Pancreas (tissue), 10 donors: ENCODE measurements at regions not wholly inside any gene's neighbourhood (a gene's known extent, or its start where the extent isn't known, plus 50 kb on each side); places are given as distances from the start of the nearest gene placed in this dataset.

Source experiments
- ATAC-seq, 4 donors: fragments of 200-7000 bp; cut with Tn5 transposase; one replicate each; pipeline versions ENCODE4 v1.8.0 to v1.9.1; 2020; ENCODE audit warnings: mild to moderate bottlenecking in 4 of 4, moderate library complexity in 4 of 4
- DNase-seq, 6 donors: peaks; one replicate each; pipeline ENCODE4 v3.0.0-alpha.2; 2020
- FAIRE-seq: peaks from 2 replicates; lab custom pipeline; 2012; peaks lifted over from hg19 to GRCh38; lab: Jason Lieb, UNC
- H3K27ac ChIP-seq, 4 donors: fragments of 200-600 bp; sonication (generic); 1 replicate in 3 of 4; 2 replicates in 1 of 4; pipeline versions ENCODE4 v1.5.0 to v1.8.0; 2020
- H3K27me3 ChIP-seq, 4 donors: fragments of 200-600 bp; one replicate each; pipeline ENCODE4 v1.8.0; 2021
- H3K36me3 ChIP-seq, 3 donors: fragments of 200-600 bp; sonication (generic) in 1 of 3; one replicate each; pipeline versions ENCODE4 v1.5.0 to v1.8.0; 2020 to 2021
- H3K4me1 ChIP-seq, 3 donors: fragments of 200-600 bp; one replicate each; pipeline ENCODE4 v1.8.0; 2021
- H3K4me3 ChIP-seq, 4 donors: fragments of 200-600 bp; sonication (generic) in 2 of 4; one replicate each; pipeline versions ENCODE4 v1.5.0 to v1.8.0; 2020 to 2021
- H3K9me3 ChIP-seq, 4 donors: fragments of 200-600 bp; one replicate each; pipeline ENCODE4 v1.8.0; 2021
- WGBS, 2 donors: extraction: QIAGEN DNeasy Blood & Tissue Kit; methylation state at CpG; one replicate each; pipeline ENCODE4 v1.1.7; 2013; 5-methylcytosine and 5-hydroxymethylcytosine counted together
- intact Hi-C, 3 donors: fragments of 100-400 bp; cut with DNase I; formaldehyde crosslinking; loops; one replicate each; pipeline versions ENCODE4 v1.11.1 to v1.14.2; 2022
- TF ChIP-seq, protein P1 (sequence below), 4 donors: fragments of 200-600 bp; sonication (generic) in 3 of 4; IDR thresholded peaks; one replicate each; pipeline versions ENCODE4 v1.5.0 to v1.8.0; 2021; ENCODE audit warnings: antibody characterized with exemption in 4 of 4
- donor health status: healthy with polysubstance abuse.
- donor health status: DM: no; HTN: no; CAD: no; lungs with moderate emphysema.
- donor health status: DM: no; HTN: no; CAD: no.
- donor health status: control.
- donor health status: control.
- donor health status: Bipolar disorder and iron deficiency.
- donor health status: DM: yes; HTN: yes; CAD: no.
- donor health status: DM: no; HTN: no; CAD: no.
- donor health status: DM: no; HTN: no; CAD: no.
- donor health status: DM: yes; HTN: yes; CAD: no.

DNA sequence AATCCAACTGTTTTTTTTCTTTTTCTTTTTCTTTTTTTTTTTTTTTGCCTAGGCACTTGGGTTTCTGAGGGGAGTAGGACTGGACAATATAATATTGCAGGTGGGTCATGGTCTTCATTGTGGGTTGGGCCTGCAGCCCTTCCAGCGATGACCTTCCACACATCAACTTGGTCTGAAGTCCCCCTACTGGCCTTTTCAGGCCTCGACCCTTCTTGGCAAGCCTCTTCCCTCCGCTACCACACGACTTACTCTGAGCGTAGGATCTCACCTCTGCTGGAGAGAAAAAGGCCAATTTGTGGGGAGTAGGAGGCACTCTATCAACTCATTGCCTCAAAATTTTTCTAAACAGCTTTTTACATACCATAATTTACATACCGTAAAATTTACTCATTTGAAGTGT, 51.1 kb upstream of the GRIK3 start:
- H3K27me3 ChIP-seq: no peaks in the 10 kb centered on the region
- H3K9me3 ChIP-seq: no peaks in the 10 kb centered on the region
- H3K36me3 ChIP-seq: no peaks in the 10 kb centered on the region
- ATAC-seq (no peak), FAIRE-seq (no peak), DNase-seq (no peak)
- 55 to 60% methylated on average over 6 of the region's 6 CpGs for WGBS, 2 donors
- TF ChIP-seq, protein P1, sequence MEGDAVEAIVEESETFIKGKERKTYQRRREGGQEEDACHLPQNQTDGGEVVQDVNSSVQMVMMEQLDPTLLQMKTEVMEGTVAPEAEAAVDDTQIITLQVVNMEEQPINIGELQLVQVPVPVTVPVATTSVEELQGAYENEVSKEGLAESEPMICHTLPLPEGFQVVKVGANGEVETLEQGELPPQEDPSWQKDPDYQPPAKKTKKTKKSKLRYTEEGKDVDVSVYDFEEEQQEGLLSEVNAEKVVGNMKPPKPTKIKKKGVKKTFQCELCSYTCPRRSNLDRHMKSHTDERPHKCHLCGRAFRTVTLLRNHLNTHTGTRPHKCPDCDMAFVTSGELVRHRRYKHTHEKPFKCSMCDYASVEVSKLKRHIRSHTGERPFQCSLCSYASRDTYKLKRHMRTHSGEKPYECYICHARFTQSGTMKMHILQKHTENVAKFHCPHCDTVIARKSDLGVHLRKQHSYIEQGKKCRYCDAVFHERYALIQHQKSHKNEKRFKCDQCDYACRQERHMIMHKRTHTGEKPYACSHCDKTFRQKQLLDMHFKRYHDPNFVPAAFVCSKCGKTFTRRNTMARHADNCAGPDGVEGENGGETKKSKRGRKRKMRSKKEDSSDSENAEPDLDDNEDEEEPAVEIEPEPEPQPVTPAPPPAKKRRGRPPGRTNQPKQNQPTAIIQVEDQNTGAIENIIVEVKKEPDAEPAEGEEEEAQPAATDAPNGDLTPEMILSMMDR (IDR thresholded peaks at IDR 0.05): no peak
- intact Hi-C loops: no loop called here
- H3K4me1 ChIP-seq: no peaks in the 10 kb centered on the region
- H3K27ac ChIP-seq: no peak overlapping the region
- H3K4me3 ChIP-seq: no peak overlapping the region

DNA sequence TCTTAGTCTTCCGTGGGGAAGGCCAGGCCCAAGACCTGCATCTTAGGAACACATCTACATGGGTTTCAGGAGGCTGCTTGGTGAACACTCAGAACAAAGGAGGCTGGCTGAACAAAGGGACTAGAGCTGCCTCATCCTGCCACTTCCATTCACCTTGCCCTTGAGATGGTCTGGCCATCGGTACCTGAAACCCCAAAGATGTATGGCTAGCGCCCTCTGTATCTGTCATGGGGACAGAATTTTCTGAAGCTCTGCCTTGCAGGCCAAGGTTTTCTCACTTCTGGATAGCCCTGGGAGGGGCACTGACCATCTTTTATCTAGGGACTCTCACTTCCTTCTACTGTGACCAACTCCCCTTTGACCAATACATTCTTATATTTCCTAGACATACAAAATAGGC, 55.4 kb upstream of the GRIK3 start:
- FAIRE-seq: no peak
- WGBS, 2 donors: 50 to 54% methylated on average over 3 of the region's 3 CpGs

DNA sequence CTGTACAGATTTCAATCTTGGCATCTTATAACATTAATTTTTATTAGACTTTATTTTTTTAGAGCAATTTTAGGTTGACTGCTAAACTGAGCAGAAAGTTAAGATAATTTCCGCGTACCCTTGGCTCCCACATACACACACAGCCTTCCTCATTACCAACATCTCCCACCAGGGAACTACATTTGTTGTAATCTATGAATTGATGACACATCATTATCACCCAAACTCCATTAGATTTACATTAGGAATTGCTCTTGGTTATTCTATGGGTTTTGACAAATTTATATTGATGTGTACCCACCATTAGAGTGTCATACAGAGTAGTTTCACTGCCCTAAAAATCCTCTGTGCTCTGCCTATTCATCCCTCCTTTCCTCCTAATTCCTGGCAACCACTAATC, 56.4 kb upstream of the GRIK3 start:
- no peaks in the 10 kb centered on the region for H3K36me3 ChIP-seq
- H3K27ac ChIP-seq: no peak overlapping the region
- FAIRE-seq: no peak
- H3K4me3 ChIP-seq: no peak overlapping the region
- ATAC-seq: no peak
- WGBS, 2 donors: 83 to 95% methylated on average over 2 of the region's 2 CpGs
- no peak for DNase-seq
- H3K9me3 ChIP-seq: no peaks in the 10 kb centered on the region
- intact Hi-C loops: no loop called here
- TF ChIP-seq, protein P1 (IDR thresholded peaks at IDR 0.05): no peak
- H3K27me3 ChIP-seq: peaks cover 0 to 3% (median 0%) of the 10 kb centered on the region in 4 donors
- H3K4me1 ChIP-seq: no peaks in the 10 kb centered on the region

More for the DNA sequence above, 55.4 kb upstream of the GRIK3 start:
- Histone ChIP-seq H3K27ac (no peak overlapping the region), H3K4me3 (no peak overlapping the region), H3K9me3 (no peaks in the 10 kb centered on the region), H3K27me3 (no peaks in the 10 kb centered on the region), H3K36me3 (no peaks in the 10 kb centered on the region), H3K4me1 (no peaks in the 10 kb centered on the region)
- ATAC-seq (no peak), DNase-seq (no peak)
- TF ChIP-seq, protein P1 (IDR thresholded peaks at IDR 0.05): no peak
- intact Hi-C loops: no loop called here

DNA sequence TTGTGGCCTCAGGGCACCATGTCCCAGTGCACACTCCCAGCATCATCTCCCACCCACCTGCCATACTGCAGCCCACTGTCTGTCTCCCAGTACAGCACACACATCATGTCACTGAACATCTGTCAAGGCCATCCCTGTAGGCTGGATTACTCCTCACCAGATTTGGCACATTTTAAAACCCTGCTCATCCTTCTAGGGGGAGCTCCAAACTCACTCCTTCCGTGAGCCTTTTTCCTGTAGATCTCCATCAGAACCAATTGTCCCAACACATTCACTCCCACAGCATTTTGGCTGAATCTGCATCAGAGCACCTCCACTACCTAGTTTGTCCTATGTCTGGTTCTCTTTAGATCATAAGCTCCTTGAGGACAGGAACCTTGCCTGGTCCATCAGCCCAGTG, 58.6 kb upstream of the GRIK3 start:
- WGBS, 2 donors: 37 to 50% methylated on average over 1 of the region's 1 CpG

DNA sequence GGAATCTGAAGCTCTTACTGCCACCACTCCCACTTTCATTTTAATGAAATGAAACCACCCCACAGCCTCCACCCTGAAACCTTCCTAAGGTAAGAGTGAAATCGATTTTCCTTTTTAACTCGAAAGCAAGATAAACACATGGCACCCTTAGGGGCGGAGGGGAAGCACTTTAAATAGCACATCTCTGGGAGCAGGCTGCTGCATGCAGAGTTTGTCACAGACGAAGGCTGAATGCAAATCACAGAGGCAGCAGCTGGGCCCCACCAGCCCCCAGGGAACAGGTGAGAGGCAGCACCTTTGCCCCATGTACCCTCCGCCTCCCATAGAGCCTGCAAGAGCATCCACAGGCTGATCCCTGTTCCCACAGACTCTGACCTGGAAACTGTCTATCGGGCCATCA, 60.0 kb upstream of the GRIK3 start:
- DNase-seq (no peak), ATAC-seq (no peak), FAIRE-seq (no peak)
- H3K4me1 ChIP-seq: no peaks in the 10 kb centered on the region
- H3K9me3 ChIP-seq: no peaks in the 10 kb centered on the region
- TF ChIP-seq, protein P1 (IDR thresholded peaks at IDR 0.05): no peak
- no peaks in the 10 kb centered on the region for H3K36me3 ChIP-seq
- 27 to 42% methylated on average over 6 of the region's 6 CpGs for WGBS, 2 donors
- H3K27ac ChIP-seq: no peak overlapping the region
- H3K4me3 ChIP-seq: no peak overlapping the region
- H3K27me3 ChIP-seq: peaks cover 0 to 3% (median 0%) of the 10 kb centered on the region in 4 donors
- intact Hi-C loops: no loop called here

More for the DNA sequence above, 58.6 kb upstream of the GRIK3 start:
- H3K27me3 ChIP-seq: peaks cover 0 to 3% (median 0%) of the 10 kb centered on the region in 4 donors
- H3K9me3 ChIP-seq: no peaks in the 10 kb centered on the region
- TF ChIP-seq, protein P1 (IDR thresholded peaks at IDR 0.05): no peak
- DNase-seq (no peak), FAIRE-seq (no peak), ATAC-seq (no peak)
- H3K27ac ChIP-seq: no peak overlapping the region
- H3K4me3 ChIP-seq: no peak overlapping the region
- intact Hi-C loops: no loop called here
- no peaks in the 10 kb centered on the region for H3K36me3 ChIP-seq
- H3K4me1 ChIP-seq: no peaks in the 10 kb centered on the region
